ENCODE measurements at regions not wholly inside any gene's neighbourhood (a gene's known extent, or its start where the extent isn't known, plus 50 kb on each side); places are given as distances from the start of the nearest gene placed in this dataset.

DNA sequence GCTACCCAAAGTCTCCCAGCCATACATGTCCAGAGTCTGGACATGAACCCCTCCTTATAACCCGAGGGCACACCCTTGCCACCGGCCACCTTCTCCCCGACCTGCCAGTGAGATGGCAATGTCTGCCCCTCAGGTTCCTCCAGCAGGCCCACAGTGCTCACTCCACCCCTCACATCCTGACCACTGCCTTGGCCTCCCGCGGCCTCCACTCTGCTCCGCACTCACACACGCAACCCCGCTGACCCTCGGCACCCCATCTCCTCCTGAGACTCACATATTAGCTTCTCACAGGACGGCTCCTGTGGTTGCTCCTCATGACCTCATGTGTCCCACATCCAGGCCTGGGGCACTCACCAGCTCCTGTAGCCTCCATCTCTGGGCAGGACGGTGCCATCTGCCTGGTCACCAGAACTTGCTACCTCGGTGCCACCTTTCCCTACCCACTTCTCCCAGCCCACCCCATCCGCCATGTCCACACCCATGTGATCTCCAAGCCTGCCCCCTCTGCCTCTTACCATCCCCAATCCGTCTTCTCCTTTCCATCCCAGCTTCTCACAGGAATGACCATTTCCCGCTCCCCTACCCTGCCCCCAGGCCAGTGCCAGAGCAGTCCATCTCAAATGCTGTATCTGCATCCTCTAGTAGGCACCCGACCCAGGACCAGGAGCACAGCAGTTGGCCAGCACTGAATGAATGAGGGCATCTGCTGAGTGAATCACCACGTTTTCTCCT, 198.6 kb upstream of the DIO3 start:
- no peak for DNase-seq

DNA sequence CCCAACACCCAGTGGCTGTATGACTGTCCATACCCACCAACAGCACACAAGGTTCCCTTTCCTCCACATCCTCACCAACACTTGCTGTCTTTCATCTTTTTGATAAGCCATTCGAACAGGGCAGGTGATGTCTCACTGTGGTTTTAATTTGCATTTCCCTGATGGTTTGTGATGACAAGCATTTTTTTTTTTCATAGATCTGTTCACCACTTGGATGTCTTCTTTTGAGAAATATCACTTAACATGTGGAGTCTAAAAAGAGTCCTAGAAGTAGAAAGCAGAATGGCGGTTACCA, 198.1 kb upstream of the DIO3 start:
- no peak for DNase-seq

DNA sequence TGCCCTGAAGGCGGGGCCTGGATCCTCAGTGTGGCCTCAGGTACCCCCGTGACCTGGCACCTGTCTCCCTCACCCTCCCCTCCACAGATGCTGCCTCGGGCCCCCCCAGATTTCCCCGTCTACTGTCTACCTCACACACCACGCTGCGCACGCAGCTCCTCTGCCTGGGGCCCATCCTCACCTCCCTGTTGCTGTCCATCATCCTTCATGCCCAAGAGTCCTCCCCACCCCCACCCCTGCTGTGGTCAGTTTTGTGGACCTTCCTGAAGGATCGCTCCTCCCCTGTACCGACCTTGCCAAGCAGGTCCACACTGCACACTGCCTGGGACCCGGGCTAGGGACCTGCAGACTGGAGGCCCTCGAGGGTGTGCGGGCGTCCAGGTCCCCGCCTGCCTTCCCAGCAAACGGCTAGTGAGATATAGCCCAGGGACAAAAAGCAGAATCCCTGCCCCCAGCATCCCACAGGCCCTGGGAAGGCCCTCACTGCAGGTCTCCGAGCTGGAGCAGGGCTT, 197.4 kb upstream of the DIO3 start:
- no peak for DNase-seq

DNA sequence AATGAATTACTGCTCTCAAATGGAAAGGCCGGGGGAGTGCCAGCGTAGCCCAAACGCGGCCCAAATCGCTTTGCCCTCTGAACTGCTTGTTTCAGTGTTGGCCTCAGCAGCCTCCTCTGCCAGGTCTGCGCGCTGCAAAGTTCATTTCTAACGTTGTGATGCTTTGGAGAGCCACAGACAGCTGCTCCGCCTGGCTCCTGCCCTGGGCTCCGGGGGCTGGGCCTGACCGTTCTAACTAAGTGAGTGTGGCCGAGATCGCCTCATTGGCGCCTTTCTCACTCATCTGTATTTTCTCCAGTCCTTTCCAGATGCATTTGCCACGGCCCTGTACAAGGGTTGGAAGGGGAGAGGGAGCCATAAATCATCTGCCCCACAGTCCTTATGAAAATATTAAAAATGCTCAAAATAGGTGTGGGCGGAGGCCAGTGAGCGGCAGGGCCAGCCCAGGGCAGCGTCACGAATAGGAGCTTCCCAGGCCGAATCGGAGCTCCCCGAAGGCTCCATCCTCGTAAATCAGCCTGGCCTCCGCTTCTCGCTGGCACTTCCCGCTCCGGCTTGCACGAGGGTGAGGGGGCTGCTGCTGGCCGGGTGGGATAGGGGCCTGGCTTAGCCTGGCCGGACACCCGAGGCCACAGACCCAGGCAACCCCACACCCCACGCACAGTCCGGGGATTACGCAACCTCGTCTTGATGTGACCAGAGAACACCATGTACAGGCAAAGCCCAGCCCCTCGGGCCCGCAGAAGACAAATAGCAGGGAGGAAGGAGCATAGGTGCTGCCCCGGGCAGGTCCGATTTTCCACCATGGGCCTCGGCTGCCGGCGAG, 196.6 kb upstream of the DIO3 start:
- DNase-seq: no peak

DNA sequence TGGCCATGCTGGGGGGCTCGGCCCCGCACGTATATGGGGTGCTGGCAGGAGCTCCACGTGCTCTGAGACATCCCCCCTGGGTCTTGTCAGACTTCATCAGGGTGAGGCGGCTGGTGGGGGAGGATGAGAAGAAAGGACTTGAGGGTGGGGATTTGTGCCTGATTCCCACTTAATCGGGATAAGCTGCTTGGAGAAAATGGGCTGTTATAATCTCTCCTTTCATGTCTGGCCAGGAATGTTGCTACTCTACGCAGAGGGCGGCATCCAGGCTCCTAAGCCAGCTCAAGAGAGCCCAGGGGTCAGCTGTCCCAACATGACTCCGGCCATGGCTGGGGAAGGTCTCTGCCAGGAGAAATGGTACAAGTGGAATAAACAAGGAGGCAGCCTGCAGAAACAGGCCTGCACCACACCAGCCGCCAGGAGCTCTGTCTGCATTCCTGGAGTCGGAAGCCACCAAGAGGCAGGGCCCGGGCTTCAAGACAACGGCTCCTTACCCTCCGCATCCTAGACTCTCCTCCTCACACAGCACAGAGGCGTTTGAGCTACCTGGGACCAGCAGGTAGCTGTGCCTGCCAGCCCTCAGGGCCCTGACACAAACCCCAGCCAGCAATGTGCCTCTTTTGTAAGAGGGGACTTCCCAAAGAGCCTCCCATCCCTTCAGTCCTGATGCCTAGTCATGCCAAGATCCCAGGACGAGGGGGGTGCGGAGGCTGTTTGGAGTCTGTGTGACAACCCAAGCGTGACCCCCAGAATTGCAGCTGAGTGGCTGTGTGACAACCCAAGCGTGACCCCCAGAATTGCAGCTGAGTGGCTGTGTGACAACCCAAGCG, 195.8 kb upstream of the DIO3 start:
- DNase-seq: peak; percentile 19

DNA sequence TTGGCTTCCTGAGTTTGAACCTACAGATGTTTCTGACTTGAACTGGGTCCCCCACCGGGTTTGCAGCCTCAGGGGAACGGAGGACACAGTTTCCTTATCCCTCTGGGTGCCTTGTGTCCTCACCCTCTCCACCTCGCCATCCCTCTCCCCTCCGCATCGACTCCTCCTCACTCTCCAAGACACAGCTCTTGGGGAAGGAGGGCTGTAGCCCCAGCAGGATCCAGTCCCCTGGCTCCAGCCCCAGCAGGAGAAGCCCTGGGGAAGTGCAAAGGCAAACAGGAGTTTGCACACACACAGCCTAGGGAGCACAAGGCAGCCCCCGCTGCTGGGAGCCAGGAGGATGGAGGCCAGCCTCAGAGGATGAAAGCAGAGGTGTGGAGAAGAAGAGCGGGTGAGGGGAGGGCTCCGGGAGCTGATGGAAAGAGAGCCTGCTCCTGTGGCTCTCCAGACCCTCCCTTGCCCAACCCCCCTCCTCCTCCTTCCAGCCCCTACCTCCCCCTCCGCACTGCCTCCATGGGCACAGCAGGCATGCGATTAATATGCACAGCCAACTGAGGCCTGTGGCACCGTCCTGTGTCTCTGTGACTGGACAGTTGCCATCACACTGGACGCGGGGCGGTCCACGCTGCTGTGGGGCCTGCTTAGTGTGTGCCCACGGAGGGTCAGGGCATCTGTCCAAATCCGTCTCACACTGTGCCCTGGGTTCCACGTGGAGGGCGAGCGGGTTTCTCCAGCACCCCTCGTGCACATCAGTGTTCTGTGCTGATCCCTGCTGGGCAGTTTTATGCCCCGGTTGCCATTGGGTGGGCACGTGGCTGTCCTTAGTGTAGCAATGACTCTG, 193.7 kb upstream of the DIO3 start:
- no peak for DNase-seq

DNA sequence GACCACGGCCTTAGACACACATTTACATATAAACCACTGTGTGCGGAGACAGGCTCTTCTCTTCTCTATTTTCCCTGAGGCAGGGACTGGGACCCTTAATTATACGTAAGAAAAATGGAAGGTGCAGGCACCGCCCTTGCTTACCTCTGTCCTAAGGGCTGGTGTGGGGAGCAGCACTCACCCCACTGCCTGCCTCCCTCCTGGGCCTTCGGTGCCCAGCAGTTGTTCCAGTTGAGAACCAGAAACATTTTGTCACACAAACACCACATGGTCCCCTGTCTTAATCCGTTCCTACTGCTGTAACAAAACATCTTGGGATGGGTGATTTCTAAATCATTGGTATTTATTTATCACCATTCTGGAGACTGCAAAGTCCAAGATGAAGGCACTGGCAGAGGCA, 192.7 kb upstream of the DIO3 start:
- DNase-seq: no peak

DNA sequence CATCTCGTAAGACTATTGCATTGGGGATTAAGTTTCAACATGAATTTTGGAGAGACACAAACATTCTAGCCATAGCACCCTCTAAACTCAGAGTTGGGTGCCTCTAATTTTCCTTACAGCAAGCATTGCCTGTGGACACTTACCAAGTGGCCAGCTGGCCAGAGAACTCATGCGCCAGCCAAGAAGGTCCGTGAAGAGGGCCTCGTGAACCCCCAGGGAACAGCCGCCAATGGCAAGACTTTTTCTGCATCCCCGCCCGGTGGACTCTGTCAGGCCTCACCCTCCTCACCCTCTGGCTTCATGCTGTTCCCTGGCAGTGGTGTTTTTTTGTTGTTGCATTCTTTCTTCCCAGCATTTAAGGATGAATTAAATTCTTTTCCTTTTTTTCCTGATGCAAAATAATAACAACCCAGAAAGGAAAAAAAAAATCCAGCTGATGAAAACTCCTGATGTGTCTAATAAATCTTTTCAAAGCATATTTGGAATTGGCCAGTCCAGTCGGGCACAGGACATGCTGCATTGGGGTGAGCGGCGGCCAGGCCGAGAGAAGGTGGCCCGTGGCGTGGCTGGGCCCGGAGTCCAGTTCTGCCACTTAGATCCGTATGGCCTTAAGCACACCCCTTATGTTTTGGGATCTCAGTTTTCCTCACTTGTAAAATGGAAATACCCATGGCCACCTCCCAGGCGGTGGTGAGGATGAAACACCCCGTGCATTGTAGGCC, 191.9 kb upstream of the DIO3 start:
- DNase-seq: no peak

DNA sequence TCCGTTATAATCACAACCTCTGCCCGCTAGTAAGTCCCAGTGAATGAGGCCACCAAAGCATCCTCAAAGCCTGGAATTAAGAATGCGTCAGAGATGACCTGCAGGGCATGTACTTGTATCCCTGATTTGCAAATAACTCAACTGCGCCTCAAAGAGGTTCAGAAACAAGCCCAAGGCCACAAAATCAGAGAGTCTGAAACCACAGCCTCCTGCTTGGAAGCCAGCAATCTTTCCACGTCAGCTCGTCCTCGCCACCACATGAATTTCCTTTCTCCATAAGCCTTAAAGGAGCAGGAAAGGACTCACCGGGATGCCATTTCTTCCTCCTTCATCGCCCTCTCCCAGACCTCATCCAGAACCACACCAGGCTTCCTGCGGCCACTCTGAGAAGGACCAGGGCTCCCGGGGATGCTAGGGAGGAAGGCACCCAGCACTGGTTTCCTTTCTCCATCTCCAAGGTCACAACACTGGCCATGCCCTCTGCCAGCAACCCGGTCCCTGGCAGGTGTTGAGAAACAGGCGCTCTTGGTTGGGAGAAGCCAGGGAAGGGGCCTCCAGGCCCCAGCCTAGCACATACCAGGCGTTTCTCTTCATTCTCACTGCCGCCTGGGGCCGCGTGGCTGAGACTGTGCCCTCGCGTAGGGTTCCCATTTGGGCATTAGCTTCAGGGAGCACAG, 191.2 kb upstream of the DIO3 start:
- no peak for DNase-seq

DNA sequence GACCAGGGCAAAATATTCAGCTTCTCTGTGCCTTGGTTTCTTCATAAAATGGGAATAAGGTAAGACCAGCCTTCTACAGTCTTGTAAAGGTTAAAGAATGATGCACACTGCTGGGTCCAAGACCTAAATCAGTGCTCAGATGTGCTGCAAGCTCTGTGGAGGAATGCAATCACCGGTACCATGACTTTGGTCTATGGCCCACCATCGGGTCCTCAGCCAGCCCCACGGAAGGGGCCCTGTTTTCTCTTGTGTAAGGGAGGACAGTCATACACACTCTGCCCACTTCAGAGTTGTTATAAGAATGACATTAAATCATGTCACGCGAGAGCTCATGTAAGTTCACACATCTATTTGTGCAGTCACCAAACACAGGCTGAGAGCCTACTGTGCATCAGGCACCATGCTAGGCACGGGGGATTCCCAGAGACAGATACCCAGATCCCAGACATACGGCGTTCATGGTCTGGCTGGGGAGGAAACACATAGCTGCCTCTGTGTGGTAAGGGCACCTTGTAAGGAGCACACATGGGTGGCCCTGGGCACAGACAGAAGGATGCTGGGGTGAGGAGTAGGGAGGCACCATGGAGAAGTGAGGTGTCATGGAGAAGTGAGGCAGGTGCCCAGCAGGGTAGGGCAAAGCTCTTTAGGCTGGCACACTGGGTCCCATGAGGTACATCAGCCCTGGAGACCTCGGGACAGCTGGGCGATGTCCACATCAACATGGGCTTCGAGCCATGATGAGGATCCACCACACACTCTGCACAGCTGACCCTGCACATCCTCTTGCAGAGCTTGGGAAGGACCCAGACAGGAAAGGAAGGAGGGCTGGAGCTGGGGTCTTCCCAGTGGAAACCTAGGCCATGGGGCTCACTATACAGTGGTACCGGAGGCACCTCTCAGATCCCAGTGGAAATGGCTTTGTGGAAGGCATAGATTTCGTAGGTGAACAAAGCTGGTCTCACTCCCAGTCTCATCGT, 190.4 kb upstream of the DIO3 start:
- no peak for DNase-seq

DNA sequence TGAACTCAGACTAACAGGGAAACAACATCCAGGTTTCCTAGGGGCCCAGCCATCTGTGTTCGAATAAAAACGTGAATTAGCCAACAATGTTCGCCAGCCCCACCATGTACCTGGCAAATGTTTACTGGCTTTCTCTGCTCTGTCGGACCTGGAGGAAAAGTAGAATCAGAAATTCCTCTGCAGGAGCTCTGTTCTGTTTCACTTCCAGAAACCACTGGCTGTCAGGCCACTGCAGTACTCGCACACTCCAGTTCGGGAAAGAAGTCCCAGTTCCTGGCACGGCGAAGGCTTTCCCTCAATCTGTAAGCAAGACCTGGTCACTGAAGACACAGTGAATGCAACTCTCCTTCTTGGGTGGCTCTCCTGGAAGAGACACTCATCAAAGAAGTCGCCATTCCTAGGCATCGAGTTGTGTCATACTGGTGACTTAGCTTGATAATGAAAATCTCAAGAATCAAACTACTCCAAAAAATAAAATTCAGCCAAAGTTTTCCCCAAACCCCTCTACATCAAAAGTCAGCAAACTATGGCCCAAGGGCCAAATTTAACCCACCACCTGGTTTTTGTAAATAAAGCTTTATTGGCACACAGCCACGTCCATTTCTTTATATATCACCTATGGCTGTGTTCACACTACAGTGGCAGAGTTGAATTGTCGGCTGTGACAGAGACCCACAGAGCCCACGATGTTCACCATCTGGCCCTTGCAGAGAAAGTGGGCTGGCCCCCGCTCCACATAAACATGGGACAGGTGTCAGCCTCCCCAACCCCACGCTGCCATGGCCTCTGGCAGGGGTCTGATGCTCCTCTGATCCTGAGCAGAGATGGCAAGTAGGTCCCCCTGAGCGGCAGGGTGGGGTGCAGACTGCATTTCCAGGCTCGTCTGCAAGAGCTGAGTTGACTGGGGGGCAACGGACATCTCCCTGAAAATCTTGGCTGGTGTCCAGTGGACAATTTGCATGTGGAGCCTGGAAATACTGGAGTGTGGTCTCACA, 189.2 kb upstream of the DIO3 start:
- no peak for DNase-seq

DNA sequence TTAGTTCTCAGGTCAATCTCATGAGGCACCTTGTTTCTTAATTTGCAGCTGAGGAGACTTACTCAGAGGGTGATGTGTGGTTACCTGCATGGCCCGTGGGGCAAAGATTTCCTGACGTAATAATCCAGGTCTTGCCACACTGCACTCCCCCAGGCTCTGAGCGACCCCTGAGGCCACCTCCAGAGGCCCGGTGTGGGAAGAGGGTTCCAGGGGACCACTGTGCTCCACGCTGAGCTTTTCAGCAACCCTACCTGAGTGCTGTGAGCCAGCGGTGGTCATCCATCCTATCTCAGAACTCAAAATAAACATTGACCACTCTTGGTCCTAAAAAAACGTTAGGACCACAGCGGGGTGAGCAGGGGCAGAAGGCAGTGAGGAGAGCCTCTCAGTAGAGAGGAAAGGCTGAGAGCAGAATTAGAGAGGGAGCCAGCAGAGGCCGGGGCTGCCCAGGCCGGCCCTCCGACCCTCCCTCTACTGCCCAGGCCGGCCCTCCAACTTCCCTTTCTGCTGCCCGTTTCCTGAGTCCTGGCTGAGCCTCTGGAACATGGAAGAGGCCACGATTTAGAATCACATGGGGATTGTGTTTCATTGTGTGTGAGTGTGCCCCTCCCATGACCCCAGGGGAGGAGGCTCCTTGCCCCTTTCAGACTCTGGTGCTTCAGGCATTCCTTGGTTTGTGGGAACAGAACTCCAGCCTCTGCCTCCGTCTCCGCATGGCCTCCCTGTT, 188.2 kb upstream of the DIO3 start:
- DNase-seq: no peak

DNA sequence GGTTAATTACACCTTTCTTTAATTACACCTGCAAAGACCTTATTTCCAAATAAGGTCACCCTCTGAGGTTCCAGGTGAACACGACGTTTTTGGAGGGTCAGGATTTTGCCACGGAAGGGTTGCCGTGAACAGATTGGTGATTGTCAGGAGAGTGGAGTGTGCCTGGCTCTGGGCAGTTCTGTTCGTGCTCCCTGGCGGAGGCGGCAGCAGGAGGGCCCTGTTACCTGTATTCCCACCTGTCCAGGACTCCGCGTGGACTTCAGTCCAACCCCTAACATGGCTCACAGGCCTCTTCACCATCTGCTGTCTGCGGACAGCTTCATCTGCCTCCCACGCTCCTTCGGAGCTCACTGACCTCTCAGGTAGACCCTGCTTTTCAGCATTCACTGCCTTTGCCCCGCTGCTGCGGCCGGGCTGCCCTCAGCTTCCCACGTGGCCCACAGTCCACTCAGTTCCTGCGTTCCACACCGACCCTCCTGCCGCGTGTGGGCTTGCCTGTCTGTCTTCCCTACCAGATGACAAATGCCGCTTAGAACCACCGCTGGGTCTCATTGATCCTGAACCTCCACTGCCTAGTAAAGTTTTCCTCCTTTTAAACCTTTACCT, 187.5 kb upstream of the DIO3 start:
- DNase-seq: no peak

DNA sequence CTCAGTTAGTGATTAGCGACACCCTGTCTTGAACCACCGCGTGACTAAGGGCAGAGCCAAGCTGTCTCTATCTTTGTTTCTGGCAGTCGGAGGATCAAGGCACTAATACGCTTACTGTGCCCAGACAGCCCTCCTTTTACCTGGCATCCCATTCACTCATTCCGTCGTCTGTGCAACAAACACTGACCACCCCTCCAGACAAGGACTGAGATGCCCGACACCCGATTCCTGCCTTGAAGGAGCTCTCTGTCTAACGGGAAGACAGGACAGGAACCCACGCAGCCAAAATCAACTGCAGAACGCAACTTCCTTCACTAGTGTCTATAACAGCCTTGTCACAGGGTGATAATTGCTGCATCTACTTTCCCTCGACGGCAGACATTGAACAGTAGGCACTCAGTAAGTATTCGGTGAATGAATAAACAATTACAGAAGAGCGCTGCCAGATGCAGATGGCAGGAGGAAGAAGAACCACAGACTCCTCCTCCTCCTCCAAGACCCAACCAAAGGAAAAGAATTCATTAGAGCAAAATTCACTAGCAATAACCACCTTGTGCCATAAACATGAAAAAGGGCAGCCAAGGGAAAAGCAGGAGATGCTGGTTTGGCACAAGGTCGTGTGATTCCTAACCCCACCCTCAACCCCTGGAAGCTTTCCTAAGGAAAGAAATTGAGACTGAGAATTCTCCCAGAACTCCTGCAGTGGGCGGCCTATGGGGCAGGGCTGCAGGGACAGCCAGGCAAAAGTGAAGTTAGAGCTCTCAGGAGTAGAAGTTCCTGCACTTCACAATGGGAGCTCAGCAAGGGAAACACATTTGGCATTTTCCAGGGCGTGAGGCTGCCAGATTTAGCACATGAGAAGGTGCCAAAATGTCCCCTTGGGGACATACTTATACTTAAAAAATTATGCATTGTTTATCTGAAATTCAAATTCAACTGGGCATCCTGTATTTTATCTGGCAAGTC, 186.6 kb upstream of the DIO3 start:
- DNase-seq: no peak

DNA sequence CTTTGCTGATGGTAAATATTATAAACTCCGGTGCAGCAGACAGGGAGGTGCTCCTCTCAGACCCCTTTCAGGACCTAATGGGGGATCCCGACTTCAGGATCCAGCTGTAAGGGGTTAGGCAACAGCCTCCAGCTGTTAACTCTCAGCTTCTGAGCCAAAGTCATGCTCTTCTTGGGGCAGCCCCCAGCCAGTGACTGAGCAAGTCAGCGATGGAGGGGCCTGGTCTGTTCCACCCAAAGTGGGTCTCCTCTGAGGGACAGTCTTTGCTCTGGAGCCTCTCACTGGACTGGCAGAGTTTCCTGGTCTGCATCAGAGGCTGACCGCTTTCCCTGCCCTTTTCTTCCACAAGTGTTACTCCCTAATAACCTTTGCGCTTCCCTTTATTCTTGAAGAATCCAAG, 184.2 kb upstream of the DIO3 start:
- DNase-seq: no peak

DNA sequence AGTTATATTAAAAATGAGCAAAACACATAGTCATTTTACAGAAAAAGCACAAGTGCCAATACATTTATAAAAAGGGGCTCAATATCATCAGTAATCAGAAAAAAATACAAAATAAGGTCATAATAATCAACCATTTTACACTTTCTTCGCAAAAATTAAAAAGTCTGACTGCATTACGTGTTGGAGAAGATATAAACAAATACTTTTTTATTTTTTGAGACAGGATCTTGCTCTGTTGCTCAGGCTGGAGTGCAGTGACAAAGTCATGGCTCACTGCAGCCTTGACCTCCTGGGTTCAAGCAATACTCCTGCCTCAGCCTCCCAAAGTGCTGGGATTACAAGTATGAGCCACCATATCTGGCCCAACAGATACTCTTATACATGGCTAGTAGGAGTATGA, 181.5 kb upstream of the DIO3 start:
- DNase-seq: no peak

Measured in NCI-H345 (cell line).